Osteoblast (primary cell): ENCODE measurements at regions not wholly inside any gene's neighbourhood (a gene's known extent, or its start where the extent isn't known, plus 50 kb on each side); places are given as distances from the start of the nearest gene placed in this dataset.
A peak's percentile ranks its signal among the peaks of the same experiment; 100 is the strongest.

ENCODE experiments used
- DNase-seq: peaks from one replicate; pipeline ENCODE4 v3.0.0; 2011; ENCODE audit warnings: low spot score, mixed read lengths; ENCODE audit not compliant: insufficient read length; ENCODE audit errors: missing footprints
- H2AFZ ChIP-seq: 2 replicates; pipeline ENCODE4 v1.6.0; 2011; ENCODE audit warnings: mild to moderate bottlenecking, low read length
- H3K27ac ChIP-seq: 2 replicates; pipeline ENCODE4 v1.5.1; 2011; ENCODE audit warnings: mild to moderate bottlenecking, low read depth, low read length, moderate library complexity
- H3K27me3 ChIP-seq: 2 replicates; pipeline ENCODE4 v1.6.0; 2012; ENCODE audit warnings: mild to moderate bottlenecking, control low read depth, inconsistent platforms, low read length, moderate library complexity; ENCODE audit not compliant: insufficient read depth
- H3K36me3 ChIP-seq: 2 replicates; pipeline ENCODE4 v1.5.1; 2011; ENCODE audit warnings: mild to moderate bottlenecking, low read length, control low read depth, moderate library complexity; ENCODE audit not compliant: insufficient read depth
- H3K4me1 ChIP-seq: 2 replicates; pipeline ENCODE4 v1.5.1; 2011; ENCODE audit warnings: mild to moderate bottlenecking, low read length, control low read depth, moderate library complexity; ENCODE audit not compliant: insufficient read depth
- H3K4me2 ChIP-seq: 2 replicates; pipeline ENCODE4 v1.6.0; 2011; ENCODE audit warnings: mild to moderate bottlenecking, low read length; ENCODE audit not compliant: insufficient read depth
- H3K4me3 ChIP-seq: fragments of 200-600 bp; sonication (generic); 3 replicates; pipeline ENCODE4 v1.5.1; 2012; ENCODE audit warnings: mild to moderate bottlenecking, low read length, inconsistent platforms; ENCODE audit not compliant: insufficient read depth
- H3K79me2 ChIP-seq: 2 replicates; pipeline ENCODE4 v1.6.0; 2012; ENCODE audit warnings: mild to moderate bottlenecking, low read length, control low read depth, inconsistent platforms; ENCODE audit not compliant: insufficient read depth
- H3K9me3 ChIP-seq: 2 replicates; pipeline ENCODE4 v1.5.1; 2011; ENCODE audit warnings: low read depth, low read length, control low read depth
- H4K20me1 ChIP-seq: 2 replicates; pipeline ENCODE4 v1.6.0; 2012; ENCODE audit warnings: mild to moderate bottlenecking, low read length, control low read depth; ENCODE audit not compliant: insufficient read depth
- CTCF ChIP-seq: IDR thresholded peaks from 2 replicates; pipeline ENCODE4 v1.5.1; 2011; ENCODE audit warnings: mild to moderate bottlenecking, low read depth, low read length, moderate library complexity; ENCODE audit errors: extremely low read depth

GRCh38 chr14:58904776-58905175 lies 267.0 kb downstream of the DACT1 start:
- H3K27ac ChIP-seq = no peak overlapping the region
- H3K4me3 ChIP-seq = no peak overlapping the region
- H3K4me1 ChIP-seq = peaks cover 7% of the 10 kb centered on the region
- no peak overlapping the region for H2AFZ ChIP-seq
- no peaks in the 10 kb centered on the region for H3K79me2 ChIP-seq
- TF ChIP-seq CTCF = no peak
- no peak overlapping the region for H3K4me2 ChIP-seq
- no peaks in the 10 kb centered on the region for H3K9me3 ChIP-seq
- H3K27me3 ChIP-seq = no peaks in the 10 kb centered on the region
- H4K20me1 ChIP-seq = no peaks in the 10 kb centered on the region
- H3K36me3 ChIP-seq = no peaks in the 10 kb centered on the region
- DNase-seq = peak; percentile 26

- H3K79me2 ChIP-seq = no peaks in the 10 kb centered on the region
- H4K20me1 ChIP-seq = no peaks in the 10 kb centered on the region
- no peaks in the 10 kb centered on the region for H3K4me1 ChIP-seq
- no peak overlapping the region for H3K4me3 ChIP-seq
- H3K36me3 ChIP-seq = no peaks in the 10 kb centered on the region
- no peaks in the 10 kb centered on the region for H3K9me3 ChIP-seq
- H3K27ac ChIP-seq = no peak overlapping the region
- H3K4me2 ChIP-seq = no peak overlapping the region
- no peaks in the 10 kb centered on the region for H3K27me3 ChIP-seq
- TF ChIP-seq CTCF = no peak
- DNase-seq = no peak
- no peak overlapping the region for H2AFZ ChIP-seq
Measured at GRCh38 chr14:58907803-58908202, 270.0 kb downstream of the DACT1 start.

- no peak for DNase-seq
- no peak overlapping the region for H3K4me3 ChIP-seq
- no peaks in the 10 kb centered on the region for H3K27me3 ChIP-seq
- H3K9me3 ChIP-seq = no peaks in the 10 kb centered on the region
- TF ChIP-seq CTCF = no peak
- H3K4me1 ChIP-seq = no peaks in the 10 kb centered on the region
- no peaks in the 10 kb centered on the region for H3K79me2 ChIP-seq
- H3K36me3 ChIP-seq = no peaks in the 10 kb centered on the region
- H2AFZ ChIP-seq = no peak overlapping the region
- no peaks in the 10 kb centered on the region for H4K20me1 ChIP-seq
- H3K4me2 ChIP-seq = no peak overlapping the region
- no peak overlapping the region for H3K27ac ChIP-seq
Measured at GRCh38 chr14:58912287-58912686, 274.5 kb downstream of the DACT1 start.

- Histone ChIP-seq H2AFZ (no peak overlapping the region), H3K9me3 (no peaks in the 10 kb centered on the region), H3K4me1 (peaks cover 5% of the 10 kb centered on the region), H3K4me2 (no peak overlapping the region), H3K36me3 (no peaks in the 10 kb centered on the region), H3K27ac (no peak overlapping the region), H3K79me2 (no peaks in the 10 kb centered on the region), H4K20me1 (no peaks in the 10 kb centered on the region), H3K27me3 (no peaks in the 10 kb centered on the region), H3K4me3 (no peak overlapping the region)
- no peak for DNase-seq
- no peak for TF ChIP-seq CTCF
Measured at GRCh38 chr14:58912799-58913432, 275.2 kb downstream of the DACT1 start.
